ENCODE measurements at regions not wholly inside any gene's neighbourhood (a gene's known extent, or its start where the extent isn't known, plus 50 kb on each side); places are given as distances from the start of the nearest gene placed in this dataset.
A peak's percentile ranks its signal among the peaks of the same experiment; 100 is the strongest.

DNA sequence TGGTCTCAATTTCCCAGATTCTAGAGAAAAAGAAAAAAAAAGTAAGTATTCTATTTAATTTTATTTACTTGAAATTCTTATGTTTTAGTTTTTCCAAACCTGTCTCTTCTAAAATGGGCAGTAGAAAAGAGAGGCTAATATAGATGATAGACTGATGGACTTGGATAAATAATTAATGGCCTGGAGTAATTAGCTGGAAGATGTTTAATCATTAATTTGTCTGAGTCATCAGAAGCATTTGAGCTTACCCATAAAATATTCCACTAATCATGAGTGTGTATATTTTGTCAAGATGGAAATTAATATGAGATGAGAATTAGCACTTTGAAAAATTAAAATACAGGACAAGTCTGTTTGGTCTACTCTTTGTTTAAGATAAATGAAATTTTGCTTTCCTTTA, 212.1 kb upstream of the MIR17HG start:
- Mint-ChIP-seq H3K4me3 (no peak overlapping the region), H3K4me1 (no peaks in the 10 kb centered on the region), H3K27me3 (no peaks in the 10 kb centered on the region), H3K9me3 (no peaks in the 10 kb centered on the region), H3K36me3 (no peaks in the 10 kb centered on the region), H3K27ac (no peak overlapping the region)

DNA sequence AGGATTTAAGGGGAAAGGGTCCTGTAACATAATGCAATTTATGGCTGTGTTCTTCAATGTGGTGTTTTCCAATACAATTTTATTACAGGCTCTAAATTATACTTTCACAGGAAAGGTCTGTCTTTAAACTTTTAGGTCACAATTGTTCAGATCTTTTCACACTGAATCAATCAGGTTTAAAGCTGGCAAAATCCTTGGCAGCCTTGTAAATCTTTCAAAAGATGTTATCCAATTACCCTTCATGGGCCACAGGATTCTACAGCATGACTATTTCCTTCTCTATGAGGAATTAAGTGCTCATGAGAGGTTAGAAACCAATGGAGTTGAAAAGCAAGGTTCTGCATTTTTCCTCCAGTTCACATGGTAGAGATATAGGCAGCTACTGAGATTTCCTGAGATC, 211.5 kb upstream of the MIR17HG start:
- Mint-ChIP-seq H3K27ac (no peak overlapping the region), H3K9me3 (no peaks in the 10 kb centered on the region), H3K4me1 (no peaks in the 10 kb centered on the region), H3K27me3 (no peaks in the 10 kb centered on the region), H3K4me3 (no peak overlapping the region), H3K36me3 (no peaks in the 10 kb centered on the region)

DNA sequence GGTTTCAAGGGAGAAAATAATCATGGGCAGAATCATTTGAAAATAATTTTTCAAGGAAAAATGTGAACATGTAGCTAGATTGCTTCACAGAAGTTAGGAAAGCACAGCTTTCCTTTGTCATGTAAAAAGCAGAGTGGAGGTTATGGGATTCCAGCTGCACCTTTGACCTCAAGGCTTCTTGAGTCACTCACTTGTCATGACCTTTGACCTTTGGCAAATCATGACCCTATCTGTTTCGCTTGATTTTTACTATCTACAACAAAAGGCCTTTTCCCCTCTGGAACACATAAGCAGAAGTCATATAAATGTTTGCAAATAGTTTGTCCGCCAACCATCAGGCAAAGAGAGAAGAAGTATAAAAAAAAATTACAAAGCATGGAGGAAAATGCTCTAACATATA, 210.7 kb upstream of the MIR17HG start:
- Mint-ChIP-seq H3K36me3 (no peaks in the 10 kb centered on the region), H3K27me3 (no peaks in the 10 kb centered on the region), H3K9me3 (no peaks in the 10 kb centered on the region), H3K4me1 (no peaks in the 10 kb centered on the region), H3K27ac (no peak overlapping the region), H3K4me3 (no peak overlapping the region)

DNA sequence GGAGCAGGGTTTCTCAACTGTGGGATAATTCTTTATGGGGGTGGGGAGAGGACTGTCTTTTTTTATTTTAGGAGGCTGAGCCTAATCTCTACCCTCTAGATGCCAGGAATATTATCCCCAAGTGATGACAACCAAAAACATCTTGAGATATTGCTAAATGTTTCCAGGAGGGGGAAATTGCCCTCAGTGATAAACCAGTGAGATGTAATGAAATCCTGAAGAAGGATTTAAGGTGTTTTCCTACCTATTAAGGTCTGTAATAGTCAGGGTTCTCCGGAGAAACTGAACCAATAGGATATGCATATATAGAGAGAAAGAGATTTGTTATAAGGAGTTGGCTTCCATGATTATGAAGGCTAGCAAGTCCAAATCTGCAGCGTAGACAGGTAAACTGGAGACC, 208.3 kb upstream of the MIR17HG start:
- Mint-ChIP-seq H3K4me3 (no peak overlapping the region), H3K4me1 (no peaks in the 10 kb centered on the region), H3K36me3 (no peaks in the 10 kb centered on the region), H3K27me3 (peaks cover 2% of the 10 kb centered on the region), H3K9me3 (no peaks in the 10 kb centered on the region), H3K27ac (no peak overlapping the region)

DNA sequence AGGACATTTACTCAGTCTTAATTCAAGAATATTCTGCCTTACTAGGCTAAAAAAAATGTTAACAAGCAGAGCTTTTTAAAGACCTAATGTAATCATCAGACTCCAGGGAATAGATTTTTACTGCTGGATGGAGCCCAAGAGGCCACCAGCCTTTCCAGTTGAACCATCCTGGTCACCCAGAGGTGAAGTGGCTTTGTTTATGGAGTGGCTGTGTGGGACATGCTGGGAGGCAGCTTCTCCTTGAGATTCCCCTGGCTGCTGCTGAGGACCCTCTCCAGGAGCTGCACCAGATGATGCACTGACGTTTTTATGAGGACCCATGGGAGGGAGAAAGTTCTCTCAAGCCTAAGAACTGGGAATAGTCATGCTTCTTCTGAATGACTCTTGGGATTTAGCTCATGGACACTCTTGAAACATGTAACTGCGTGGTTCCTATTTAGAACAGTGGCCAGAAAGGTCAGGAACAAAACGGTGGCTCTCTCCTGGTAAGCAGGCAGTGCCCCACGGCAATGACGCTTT, 205.9 kb upstream of the MIR17HG start:
- Mint-ChIP-seq H3K4me1 (no peaks in the 10 kb centered on the region), H3K27ac (no peak overlapping the region), H3K36me3 (no peaks in the 10 kb centered on the region), H3K27me3 (peaks cover 2% of the 10 kb centered on the region), H3K9me3 (no peaks in the 10 kb centered on the region), H3K4me3 (no peak overlapping the region)

DNA sequence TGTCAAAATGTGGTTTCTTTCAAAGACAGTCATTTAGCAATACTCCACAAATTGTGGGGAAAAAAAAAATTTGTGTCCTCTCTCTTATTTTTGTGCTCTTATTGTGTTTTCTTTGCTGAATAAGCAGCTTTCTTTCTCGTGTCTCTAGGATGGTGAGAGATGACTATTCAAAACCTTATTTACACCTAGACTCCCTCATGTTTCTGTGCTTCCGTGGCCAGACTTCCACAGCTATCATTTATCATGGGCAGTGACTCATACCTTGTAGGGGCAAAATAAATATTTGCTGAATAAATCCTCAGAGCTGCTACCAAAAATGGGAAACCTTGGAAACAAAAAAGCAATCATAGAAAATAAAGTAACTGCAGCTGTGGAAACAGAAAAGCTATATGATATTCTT, 204.9 kb upstream of the MIR17HG start:
- no peak overlapping the region for H3K27ac Mint-ChIP-seq
- no peaks in the 10 kb centered on the region for H3K4me1 Mint-ChIP-seq
- no peaks in the 10 kb centered on the region for H3K36me3 Mint-ChIP-seq
- no peak overlapping the region for H3K4me3 Mint-ChIP-seq
- no peaks in the 10 kb centered on the region for H3K9me3 Mint-ChIP-seq
- peaks cover 2% of the 10 kb centered on the region for H3K27me3 Mint-ChIP-seq

DNA sequence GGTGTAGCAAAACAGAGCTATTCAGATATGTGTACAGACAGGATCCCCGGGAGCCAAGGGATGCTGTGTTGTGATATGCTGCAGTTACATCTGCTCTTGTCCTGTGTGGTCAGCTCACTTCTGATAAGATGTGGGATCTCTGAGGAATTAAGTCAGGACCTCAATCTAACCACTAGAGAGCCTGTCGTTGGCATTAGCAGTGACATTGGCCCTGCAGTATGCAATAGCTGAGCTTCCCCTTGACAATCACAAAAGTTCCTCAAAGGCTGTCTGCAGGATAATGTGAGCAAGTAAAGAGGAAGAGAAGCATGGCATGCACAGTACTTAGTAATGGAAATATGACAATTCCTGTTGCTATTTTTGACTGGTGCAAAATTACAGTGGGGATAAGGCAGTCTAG, 203.4 kb upstream of the MIR17HG start:
- Mint-ChIP-seq H3K9me3 (no peaks in the 10 kb centered on the region), H3K36me3 (no peaks in the 10 kb centered on the region)

DNA sequence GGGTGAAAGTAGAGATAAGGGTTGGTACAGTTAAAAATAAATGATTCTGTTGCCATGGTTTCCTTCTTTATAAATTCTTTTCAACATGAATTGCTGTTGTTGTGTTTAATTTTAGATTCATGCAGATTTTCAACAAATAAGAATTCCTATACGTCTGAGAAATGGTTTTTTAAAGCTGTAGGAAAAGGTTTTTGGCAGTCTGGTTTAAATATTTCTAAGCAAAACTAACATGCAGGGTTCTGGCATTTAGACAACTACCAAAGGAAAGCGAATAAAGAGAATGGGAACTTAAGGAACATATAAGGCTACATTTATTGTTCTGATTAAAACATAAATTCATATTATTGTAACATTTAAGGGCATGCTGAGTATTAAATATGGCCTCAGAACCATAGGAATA, 203.0 kb upstream of the MIR17HG start:
- no peaks in the 10 kb centered on the region for H3K9me3 Mint-ChIP-seq
- H3K27ac Mint-ChIP-seq, result no peak overlapping the region
- no peaks in the 10 kb centered on the region for H3K4me1 Mint-ChIP-seq
- peaks cover 2% of the 10 kb centered on the region for H3K27me3 Mint-ChIP-seq
- no peak overlapping the region for H3K4me3 Mint-ChIP-seq
- no peaks in the 10 kb centered on the region for H3K36me3 Mint-ChIP-seq

More for the DNA sequence above, 203.4 kb upstream of the MIR17HG start:
- no peak overlapping the region for H3K27ac Mint-ChIP-seq
- H3K27me3 Mint-ChIP-seq, result peaks cover 2% of the 10 kb centered on the region
- no peaks in the 10 kb centered on the region for H3K4me1 Mint-ChIP-seq
- H3K4me3 Mint-ChIP-seq, result no peak overlapping the region

DNA sequence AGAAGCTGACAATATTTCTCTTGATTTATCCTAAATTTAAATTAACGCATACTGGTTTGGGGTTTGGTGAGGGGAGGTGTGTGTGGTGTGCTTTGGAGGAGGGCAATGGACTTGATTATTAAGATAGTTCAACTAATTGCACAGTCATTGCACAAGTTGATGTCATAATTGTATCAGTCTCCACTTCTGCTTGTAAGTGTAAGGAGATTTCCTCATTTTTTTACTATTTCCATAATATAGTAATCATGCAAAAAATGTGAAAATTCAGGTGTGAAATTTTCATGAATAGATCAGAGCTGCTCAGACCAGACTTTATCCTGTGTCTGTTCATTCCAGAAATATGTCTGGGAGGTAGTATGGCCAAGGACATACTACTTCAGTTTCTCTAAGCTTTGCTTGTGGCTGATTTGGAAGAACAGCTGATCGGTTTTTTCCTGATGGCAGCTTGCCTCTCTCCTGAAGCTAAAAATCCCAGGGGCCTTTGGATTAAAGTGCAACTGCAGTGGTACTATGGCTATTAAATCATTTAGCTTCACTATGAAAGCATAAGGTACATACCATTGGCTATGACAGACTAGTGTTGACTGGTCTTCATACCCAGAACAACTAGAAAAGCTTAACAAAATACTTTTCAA, 201.8 kb upstream of the MIR17HG start:
- no peaks in the 10 kb centered on the region for H3K36me3 Mint-ChIP-seq
- peaks cover 0 to 1% (median 0%) of the 10 kb centered on the region in 3 donors for H3K9me3 Mint-ChIP-seq
- H3K4me3 Mint-ChIP-seq, result no peak overlapping the region
- no peaks in the 10 kb centered on the region for H3K4me1 Mint-ChIP-seq
- H3K27ac Mint-ChIP-seq, result no peak overlapping the region
- H3K27me3 Mint-ChIP-seq, result peaks cover 2% of the 10 kb centered on the region

DNA sequence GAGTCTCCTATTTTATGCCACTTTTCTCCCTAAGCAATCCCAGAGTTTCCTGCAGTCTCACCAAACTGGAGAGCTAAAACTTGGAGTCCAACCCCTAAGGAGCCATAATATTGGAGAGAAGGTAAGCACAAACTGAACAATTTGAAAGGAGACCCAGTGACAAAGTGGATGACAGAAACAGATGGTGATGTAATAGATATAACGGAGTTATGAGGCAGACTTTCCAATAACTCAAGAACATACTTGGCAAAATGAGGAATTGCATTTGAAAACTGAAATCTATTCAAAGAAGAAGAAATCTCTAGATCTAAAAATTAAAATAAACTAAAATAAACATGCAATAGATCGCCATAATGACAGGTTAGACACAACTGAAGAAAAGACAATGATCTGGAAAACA, 200.9 kb upstream of the MIR17HG start:
- no peaks in the 10 kb centered on the region for H3K36me3 Mint-ChIP-seq
- H3K9me3 Mint-ChIP-seq, result peaks cover 0 to 1% (median 0%) of the 10 kb centered on the region in 3 donors
- H3K27me3 Mint-ChIP-seq, result peaks cover 2% of the 10 kb centered on the region
- no peaks in the 10 kb centered on the region for H3K4me1 Mint-ChIP-seq
- H3K4me3 Mint-ChIP-seq, result no peak overlapping the region
- H3K27ac Mint-ChIP-seq, result no peak overlapping the region

DNA sequence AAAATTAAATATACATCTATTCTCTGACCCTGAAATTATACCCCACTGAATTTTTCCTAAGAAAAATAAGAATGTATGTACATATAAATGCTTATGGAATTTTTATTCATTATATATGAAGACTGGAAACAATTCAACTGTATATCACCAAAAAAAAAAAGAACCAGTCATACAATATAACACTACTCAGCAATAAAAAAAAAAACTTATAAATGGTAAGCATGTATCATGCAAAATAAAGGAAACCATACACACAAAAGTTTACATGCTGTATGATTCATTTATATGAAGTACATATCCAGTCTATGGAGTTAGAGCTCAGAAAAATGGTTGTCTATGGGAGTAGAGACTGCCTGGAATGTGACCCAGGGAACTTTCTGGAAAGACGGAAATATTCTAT, 199.4 kb upstream of the MIR17HG start:
- peaks cover 0 to 1% (median 0%) of the 10 kb centered on the region in 3 donors for H3K9me3 Mint-ChIP-seq
- peaks cover 2% of the 10 kb centered on the region for H3K27me3 Mint-ChIP-seq
- peaks cover 0 to 4% (median 0%) of the 10 kb centered on the region in 3 donors for H3K4me1 Mint-ChIP-seq
- H3K27ac Mint-ChIP-seq, result no peak overlapping the region
- H3K4me3 Mint-ChIP-seq, result no peak overlapping the region
- H3K36me3 Mint-ChIP-seq, result no peaks in the 10 kb centered on the region

DNA sequence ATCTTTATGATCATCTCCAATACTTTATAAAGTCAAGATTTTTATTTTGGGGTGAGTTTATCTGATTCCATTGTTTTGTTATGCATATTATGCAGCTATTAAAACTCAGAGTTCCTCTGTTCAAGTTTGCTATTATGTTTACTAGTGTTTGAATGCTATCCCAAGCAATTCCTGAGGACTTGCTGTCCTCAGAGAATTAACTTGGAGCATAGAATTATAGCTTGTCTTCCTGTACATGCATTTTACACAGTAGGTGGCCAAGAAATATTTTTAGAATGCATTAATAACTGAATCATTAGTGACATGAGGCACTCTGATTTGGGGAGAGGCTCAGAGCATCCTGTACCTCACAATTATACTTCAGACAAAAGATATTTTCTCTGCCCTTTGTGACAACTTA, 195.6 kb upstream of the MIR17HG start:
- peaks cover 0 to 4% (median 0%) of the 10 kb centered on the region in 3 donors for H3K4me1 Mint-ChIP-seq
- peaks cover 0 to 5% (median 0%) of the 10 kb centered on the region in 3 donors for H3K9me3 Mint-ChIP-seq
- H3K27ac Mint-ChIP-seq, result no peak overlapping the region

DNA sequence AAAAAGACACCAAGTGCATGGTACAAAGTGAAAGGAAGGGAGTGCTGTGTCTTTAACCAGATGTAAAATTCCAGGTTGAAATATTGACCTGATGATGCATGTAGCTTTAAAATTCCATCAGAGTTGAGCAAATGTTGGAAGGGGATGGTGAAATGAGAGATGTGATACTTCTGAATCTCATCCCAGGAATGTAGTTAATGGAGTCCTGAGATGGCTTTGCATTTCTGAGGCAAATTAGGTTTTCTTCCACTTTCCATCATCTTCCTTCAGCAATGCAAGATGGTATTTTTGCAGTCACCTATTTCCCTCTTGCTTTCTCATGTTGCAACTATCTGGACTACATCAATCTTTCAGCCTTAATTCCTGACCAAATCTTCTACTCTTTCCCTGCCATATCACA, 194.1 kb upstream of the MIR17HG start:
- Mint-ChIP-seq H3K4me3 (no peak overlapping the region), H3K27me3 (peaks cover 5% of the 10 kb centered on the region), H3K27ac (no peak overlapping the region), H3K4me1 (peaks cover 0 to 4% (median 0%) of the 10 kb centered on the region in 3 donors), H3K36me3 (no peaks in the 10 kb centered on the region), H3K9me3 (peaks cover 0 to 5% (median 0%) of the 10 kb centered on the region in 3 donors)

More for the DNA sequence above, 195.6 kb upstream of the MIR17HG start:
- H3K27me3 Mint-ChIP-seq, result peaks cover 5% of the 10 kb centered on the region
- H3K4me3 Mint-ChIP-seq, result no peak overlapping the region
- no peaks in the 10 kb centered on the region for H3K36me3 Mint-ChIP-seq

DNA sequence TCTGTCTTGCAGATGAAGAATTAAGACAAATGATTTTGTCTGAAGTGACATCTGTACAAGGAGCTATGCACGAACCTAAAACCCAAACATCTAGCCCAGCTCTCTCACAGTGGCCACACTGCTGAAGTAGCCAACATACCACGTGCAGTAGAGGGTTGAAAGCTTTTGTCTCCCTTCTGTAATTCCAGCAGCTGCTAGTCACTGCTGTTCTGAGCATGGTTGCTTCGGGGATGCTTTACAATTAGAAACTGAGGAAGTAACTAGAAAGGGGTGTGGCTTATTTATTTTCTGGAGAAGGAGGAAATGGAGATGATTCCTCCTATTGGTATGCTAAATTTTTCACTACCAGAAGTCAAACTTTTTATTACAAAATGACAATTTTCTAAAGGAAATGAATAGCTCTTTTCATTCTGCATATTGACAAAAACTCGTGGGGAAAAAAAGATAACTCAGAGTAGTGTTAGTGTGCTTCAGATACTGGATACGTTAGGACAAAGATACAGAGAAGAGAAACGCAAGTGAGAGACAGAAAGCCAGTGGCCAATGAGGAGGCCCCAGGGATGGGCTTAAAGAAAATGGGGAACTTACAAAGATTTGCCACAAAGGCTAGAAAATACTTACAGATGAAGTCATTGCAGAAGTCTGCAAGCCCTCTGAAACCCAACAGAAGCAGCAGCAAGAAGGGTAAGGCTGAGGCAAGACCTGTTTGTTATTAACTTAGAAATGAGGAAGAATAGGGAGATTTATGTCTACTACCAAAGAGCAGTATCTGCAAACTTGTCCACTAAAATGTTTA, 192.7 kb upstream of the MIR17HG start:
- Mint-ChIP-seq H3K9me3 (peaks cover 0 to 8% (median 0%) of the 10 kb centered on the region in 3 donors), H3K27me3 (peaks cover 5% of the 10 kb centered on the region), H3K27ac (peak overlapping the region in 1 of 3 donors; percentile 11), H3K4me3 (no peak overlapping the region), H3K4me1 (peaks cover 0 to 4% (median 0%) of the 10 kb centered on the region in 3 donors), H3K36me3 (no peaks in the 10 kb centered on the region)

DNA sequence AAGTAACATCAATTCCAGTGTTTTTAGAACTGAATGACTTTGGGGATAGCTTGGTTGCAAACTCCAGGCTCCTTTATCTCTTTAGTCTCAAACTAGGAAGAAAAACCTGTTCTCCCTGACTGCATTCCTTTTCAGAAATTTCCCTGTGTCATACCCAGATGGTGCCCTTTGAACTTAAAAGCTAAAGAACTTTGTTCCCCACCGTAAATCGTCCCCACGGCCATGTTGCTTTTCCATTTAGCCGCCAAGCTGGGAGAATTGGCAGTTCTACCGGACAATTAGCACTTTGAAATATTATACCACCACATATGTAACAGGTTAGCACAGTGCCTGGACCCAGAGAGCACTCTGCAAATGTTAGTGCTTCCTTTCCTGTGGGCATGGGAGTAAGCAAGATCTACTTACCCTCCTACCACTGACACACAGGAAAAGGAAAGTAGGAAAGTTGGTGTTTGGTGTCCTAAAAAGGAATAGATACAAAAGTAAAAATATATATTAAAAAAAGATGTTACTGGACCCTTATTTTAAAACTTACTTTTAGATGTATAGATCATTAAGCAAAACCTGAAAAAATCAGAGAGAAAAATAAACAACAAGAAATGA, 191.9 kb upstream of the MIR17HG start:
- no peak overlapping the region for H3K4me3 Mint-ChIP-seq
- peaks cover 5% of the 10 kb centered on the region for H3K27me3 Mint-ChIP-seq
- H3K36me3 Mint-ChIP-seq, result no peaks in the 10 kb centered on the region
- no peak overlapping the region for H3K27ac Mint-ChIP-seq
- peaks cover 0 to 4% (median 0%) of the 10 kb centered on the region in 3 donors for H3K4me1 Mint-ChIP-seq
- H3K9me3 Mint-ChIP-seq, result peaks cover 0 to 7% (median 0%) of the 10 kb centered on the region in 3 donors
